Activated effector memory CD4-positive, alpha-beta T cell treated with anti-CD3 and anti-CD28 coated beads, Interleukin-2, amount 50 U/mL, for 16 hours (primary cell): ENCODE measurements at regions not wholly inside any gene's neighbourhood (a gene's known extent, or its start where the extent isn't known, plus 50 kb on each side); places are given as distances from the start of the nearest gene placed in this dataset.

Experiments used
- DNase-seq: peaks from one replicate; pipeline ENCODE4 v3.0.0-alpha.2; 2020

- no peak for DNase-seq
Observed at GRCh38 chr16:49022351-49022963, 259.2 kb downstream of the CBLN1 start.

- no peak for DNase-seq
Observed at GRCh38 chr16:49021136-49021535, 260.5 kb downstream of the CBLN1 start.

- no peak for DNase-seq
Observed at GRCh38 chr16:49020436-49020835, 261.2 kb downstream of the CBLN1 start.

GRCh38 chr16:49019831-49020230 is 261.8 kb downstream of the CBLN1 start:
- DNase-seq: no peak

- DNase-seq: no peak
Observed at GRCh38 chr16:49019081-49019633, 262.5 kb downstream of the CBLN1 start.

- no peak for DNase-seq
Observed at GRCh38 chr16:49018259-49018931, 263.2 kb downstream of the CBLN1 start.

GRCh38 chr16:49017501-49017900 is 264.1 kb downstream of the CBLN1 start:
- DNase-seq: no peak

- DNase-seq: no peak
Observed at GRCh38 chr16:49016461-49016860, 265.2 kb downstream of the CBLN1 start.

GRCh38 chr16:49015225-49015592 is 266.4 kb downstream of the CBLN1 start:
- no peak for DNase-seq

- DNase-seq: no peak
Observed at GRCh38 chr16:49014277-49015224, 267.1 kb downstream of the CBLN1 start.

- DNase-seq: no peak
Observed at GRCh38 chr16:49013727-49014080, 267.9 kb downstream of the CBLN1 start.

GRCh38 chr16:49012961-49013726 is 268.5 kb downstream of the CBLN1 start:
- DNase-seq: no peak

- no peak for DNase-seq
Observed at GRCh38 chr16:49011901-49012300, 269.7 kb downstream of the CBLN1 start.

- DNase-seq: no peak
Observed at GRCh38 chr16:49010879-49011278, 270.8 kb downstream of the CBLN1 start.

- DNase-seq: no peak
Observed at GRCh38 chr16:49010396-49010795, 271.2 kb downstream of the CBLN1 start.

GRCh38 chr16:49009204-49009603 is 272.4 kb downstream of the CBLN1 start:
- no peak for DNase-seq

- no peak for DNase-seq
Observed at GRCh38 chr16:49003992-49004391, 277.6 kb downstream of the CBLN1 start.

GRCh38 chr16:49003022-49003421 is 278.6 kb downstream of the CBLN1 start:
- DNase-seq: no peak

GRCh38 chr16:49000594-49000993 is 281.0 kb downstream of the CBLN1 start:
- no peak for DNase-seq

- no peak for DNase-seq
Observed at GRCh38 chr16:48999508-48999907, 282.1 kb downstream of the CBLN1 start.

- DNase-seq: no peak
Observed at GRCh38 chr16:48999044-48999443, 282.6 kb downstream of the CBLN1 start.

GRCh38 chr16:48997946-48998345 is 283.7 kb downstream of the CBLN1 start:
- DNase-seq: no peak
